IgD-negative memory B cell (primary cell): ENCODE measurements at regions not wholly inside any gene's neighbourhood (a gene's known extent, or its start where the extent isn't known, plus 50 kb on each side); places are given as distances from the start of the nearest gene placed in this dataset.
"Not testable (repeated sequence)": the region's sequence is repeated elsewhere in the genome, so short reads cannot be mapped to it uniquely, and the experiment has no call there.

Experiments
- H3K27ac Mint-ChIP-seq, 3 donors: one replicate each; pipeline ENCODE4 v1.8.0; 2020 to 2022; ENCODE audit warnings: mild to moderate bottlenecking in 3 of 3, mixed read lengths in 3 of 3, moderate library complexity in 1 of 3
- H3K27me3 Mint-ChIP-seq: one replicate; pipeline ENCODE4 v1.8.0; 2021; ENCODE audit warnings: mixed read lengths
- H3K36me3 Mint-ChIP-seq: one replicate; pipeline ENCODE4 v1.8.0; 2020; ENCODE audit warnings: mild to moderate bottlenecking, mixed read lengths
- H3K4me1 Mint-ChIP-seq, 3 donors: one replicate each; pipeline ENCODE4 v1.8.0; 2020 to 2022; ENCODE audit warnings: mixed read lengths in 3 of 3, mild to moderate bottlenecking in 1 of 3
- H3K4me3 Mint-ChIP-seq, 4 donors: one replicate each; pipeline ENCODE4 v1.8.0; 2020 to 2022; ENCODE audit warnings: mild to moderate bottlenecking in 4 of 4, mixed read lengths in 4 of 4, moderate library complexity in 3 of 4
- H3K9me3 Mint-ChIP-seq, 3 donors: one replicate each; pipeline ENCODE4 v1.8.0; 2020 to 2021; ENCODE audit warnings: mixed read lengths in 3 of 3, mild to moderate bottlenecking in 1 of 3

DNA sequence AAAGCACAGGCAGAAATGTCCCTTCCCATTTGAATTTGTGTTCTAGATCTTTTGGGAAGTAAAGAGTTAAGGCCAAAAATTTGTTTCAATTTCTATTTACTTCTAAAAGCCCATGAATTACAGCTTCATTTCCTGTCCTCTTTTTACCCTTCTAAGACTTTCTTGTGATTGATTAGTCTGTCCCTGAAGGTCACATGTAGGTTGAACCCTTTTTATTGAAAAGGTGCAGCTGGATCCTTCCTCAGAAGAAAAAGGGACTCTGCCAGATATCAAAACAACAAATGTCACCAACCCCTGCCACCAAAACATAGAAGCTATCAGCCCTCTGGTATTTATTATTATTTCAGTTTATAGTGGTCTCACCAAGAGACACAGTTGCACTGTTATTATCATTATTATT lies 424.9 kb upstream of the DPP6 start:
- H3K4me3 Mint-ChIP-seq = no peak overlapping the region
- H3K36me3 Mint-ChIP-seq = no peaks in the 10 kb centered on the region
- peaks cover 0 to 15% (median 3%) of the 10 kb centered on the region in 3 donors for H3K9me3 Mint-ChIP-seq
- no peaks in the 10 kb centered on the region for H3K27me3 Mint-ChIP-seq
- H3K4me1 Mint-ChIP-seq = no peaks in the 10 kb centered on the region
- H3K27ac Mint-ChIP-seq = no peak overlapping the region

DNA sequence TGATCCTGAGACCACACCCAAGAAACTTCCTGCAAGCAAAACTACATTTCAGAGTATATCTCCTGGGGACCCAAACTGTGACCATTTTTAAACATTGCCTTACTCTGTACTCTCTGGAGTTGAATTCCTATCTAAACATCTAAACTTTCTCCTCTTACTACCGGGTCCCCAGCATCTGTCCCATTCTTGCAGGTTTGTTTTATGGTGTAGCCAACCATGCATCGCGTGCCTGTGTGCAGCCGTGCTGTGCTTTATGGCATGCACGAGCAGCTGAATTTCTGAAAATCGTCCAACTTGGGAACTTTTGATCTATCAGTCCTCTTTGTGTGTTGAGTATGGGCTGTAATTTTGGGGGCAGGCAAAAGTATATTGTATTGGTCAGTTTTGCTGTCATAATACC lies 423.8 kb upstream of the DPP6 start:
- Mint-ChIP-seq H3K36me3 (no peaks in the 10 kb centered on the region), H3K4me1 (no peaks in the 10 kb centered on the region), H3K27me3 (no peaks in the 10 kb centered on the region), H3K9me3 (peaks cover 2 to 14% (median 3%) of the 10 kb centered on the region in 3 donors), H3K4me3 (no peak overlapping the region), H3K27ac (peak overlapping the region in 1 of 3 donors; percentile 20)

DNA sequence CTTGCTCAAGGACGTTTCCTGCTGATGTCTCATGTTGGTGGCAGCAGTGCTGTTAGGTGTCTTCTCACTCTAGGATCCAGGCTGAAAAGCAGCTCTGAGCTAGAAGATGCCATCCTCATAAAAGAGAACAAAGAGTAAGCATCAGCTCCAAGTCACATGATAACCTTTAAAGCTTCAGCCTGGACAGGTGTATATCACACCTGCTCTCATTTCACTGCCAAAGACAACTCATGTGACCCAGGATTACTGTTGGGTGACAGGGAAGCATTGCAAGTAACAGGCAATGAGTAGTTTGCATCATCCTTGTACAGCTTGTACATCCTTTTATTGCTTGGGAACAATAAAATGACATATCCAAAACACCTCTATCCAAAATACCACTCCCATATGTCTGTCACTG lies 423.4 kb upstream of the DPP6 start:
- no peaks in the 10 kb centered on the region for H3K27me3 Mint-ChIP-seq
- H3K27ac Mint-ChIP-seq = no peak overlapping the region
- peaks cover 2 to 14% (median 3%) of the 10 kb centered on the region in 3 donors for H3K9me3 Mint-ChIP-seq
- H3K4me1 Mint-ChIP-seq = no peaks in the 10 kb centered on the region
- H3K4me3 Mint-ChIP-seq = no peak overlapping the region
- no peaks in the 10 kb centered on the region for H3K36me3 Mint-ChIP-seq

DNA sequence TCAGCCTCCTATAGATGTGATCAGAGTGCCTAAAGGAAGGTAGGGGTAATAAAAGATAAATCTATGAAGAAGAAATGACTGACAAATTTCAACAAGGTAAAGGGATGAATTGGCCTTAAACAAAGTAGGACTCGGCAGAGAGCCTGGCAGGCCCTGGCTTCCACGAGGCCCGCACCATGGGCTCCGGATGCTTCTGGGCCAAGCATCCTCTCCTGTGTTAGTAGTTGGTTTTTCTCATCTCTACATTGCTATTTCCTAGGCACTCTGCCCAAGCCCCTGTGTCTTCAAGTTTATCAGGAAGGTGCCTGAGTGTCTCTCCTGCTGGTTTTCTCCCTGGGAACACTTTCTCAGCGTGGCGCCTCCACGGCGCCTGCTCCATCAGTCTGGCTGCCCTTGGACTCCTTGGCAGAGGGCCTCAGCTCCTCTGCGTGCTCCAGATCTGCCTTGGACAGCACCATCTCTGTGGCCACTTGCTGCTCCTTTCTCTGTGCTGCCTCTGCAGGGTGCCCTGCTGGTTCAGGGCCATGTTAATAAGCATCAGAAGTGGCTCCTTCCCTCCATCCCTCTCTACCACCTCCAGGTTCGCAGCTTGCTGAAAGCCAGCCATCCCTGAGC lies 413.3 kb upstream of the DPP6 start:
- Mint-ChIP-seq H3K27me3 (no peaks in the 10 kb centered on the region), H3K27ac (no peak overlapping the region), H3K9me3 (peaks cover 7 to 10% (median 9%) of the 10 kb centered on the region in 3 donors), H3K4me1 (no peaks in the 10 kb centered on the region), H3K4me3 (no peak overlapping the region), H3K36me3 (no peaks in the 10 kb centered on the region)

DNA sequence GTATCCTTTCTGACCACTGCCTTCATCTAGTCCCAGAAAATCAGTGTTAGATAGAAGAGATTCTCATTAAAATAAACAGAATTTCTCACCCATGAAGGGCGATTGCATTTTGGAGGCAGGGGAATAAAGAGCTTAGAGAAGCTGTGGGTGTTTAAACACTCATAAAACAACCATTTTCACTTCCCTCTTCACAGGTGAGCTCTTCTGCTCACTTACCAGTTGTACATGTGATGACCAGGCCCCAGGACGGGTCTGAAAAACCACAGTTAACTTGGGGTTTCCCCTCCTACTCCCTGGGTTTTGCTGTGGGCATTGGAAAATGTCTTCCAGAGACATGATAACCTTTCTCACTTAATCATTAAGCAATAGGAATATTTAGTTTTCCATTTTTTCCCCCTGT lies 411.6 kb upstream of the DPP6 start:
- peaks cover 7 to 10% (median 8%) of the 10 kb centered on the region in 3 donors for H3K9me3 Mint-ChIP-seq
- H3K36me3 Mint-ChIP-seq = no peaks in the 10 kb centered on the region
- no peaks in the 10 kb centered on the region for H3K27me3 Mint-ChIP-seq
- no peak overlapping the region for H3K27ac Mint-ChIP-seq
- H3K4me3 Mint-ChIP-seq = no peak overlapping the region
- no peaks in the 10 kb centered on the region for H3K4me1 Mint-ChIP-seq

DNA sequence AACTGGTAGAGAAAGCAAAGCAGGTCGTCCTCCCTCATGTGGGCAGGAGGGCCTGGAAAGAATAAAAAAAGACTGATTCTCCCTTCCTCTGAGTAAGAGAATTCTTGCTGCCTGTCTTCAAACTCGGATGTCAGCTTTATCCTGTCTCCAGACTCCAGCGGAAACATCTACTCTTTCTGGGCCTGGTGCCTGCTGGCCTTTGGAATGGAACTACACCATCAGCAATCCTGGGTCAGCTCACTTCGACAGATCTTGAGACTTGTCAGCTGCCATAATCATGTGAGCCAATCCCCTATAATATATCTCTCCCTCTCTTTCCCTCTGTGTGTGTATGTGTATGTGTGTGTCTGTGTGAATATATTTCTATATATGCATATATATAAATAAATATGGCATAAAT lies 411.0 kb upstream of the DPP6 start:
- Mint-ChIP-seq H3K36me3 (no peaks in the 10 kb centered on the region), H3K27me3 (no peaks in the 10 kb centered on the region), H3K27ac (peak overlapping the region in 1 of 3 donors; percentile 8), H3K4me3 (no peak overlapping the region), H3K9me3 (peaks cover 7 to 10% (median 8%) of the 10 kb centered on the region in 3 donors), H3K4me1 (no peaks in the 10 kb centered on the region)

DNA sequence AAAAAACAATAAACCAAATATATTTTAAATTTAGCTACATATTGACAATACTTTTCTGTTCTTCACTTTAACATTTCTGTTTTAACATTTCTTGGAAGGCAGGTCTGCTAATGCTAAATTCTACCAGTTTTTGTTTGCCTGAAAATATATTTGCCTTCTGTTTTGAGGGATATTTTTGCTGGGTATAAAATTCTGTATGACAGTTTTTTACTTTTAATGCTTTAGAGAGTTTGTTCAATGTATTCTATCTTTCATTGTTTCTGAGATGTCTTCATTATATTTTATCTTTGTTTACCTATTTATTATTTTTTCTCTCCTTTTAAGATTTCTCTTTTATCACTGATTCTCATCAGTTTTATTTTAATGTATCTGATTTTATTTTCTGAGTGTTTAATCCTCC lies 409.2 kb upstream of the DPP6 start:
- H3K9me3 Mint-ChIP-seq = peaks cover 4 to 10% (median 5%) of the 10 kb centered on the region in 3 donors
- H3K27ac Mint-ChIP-seq = no peak overlapping the region

DNA sequence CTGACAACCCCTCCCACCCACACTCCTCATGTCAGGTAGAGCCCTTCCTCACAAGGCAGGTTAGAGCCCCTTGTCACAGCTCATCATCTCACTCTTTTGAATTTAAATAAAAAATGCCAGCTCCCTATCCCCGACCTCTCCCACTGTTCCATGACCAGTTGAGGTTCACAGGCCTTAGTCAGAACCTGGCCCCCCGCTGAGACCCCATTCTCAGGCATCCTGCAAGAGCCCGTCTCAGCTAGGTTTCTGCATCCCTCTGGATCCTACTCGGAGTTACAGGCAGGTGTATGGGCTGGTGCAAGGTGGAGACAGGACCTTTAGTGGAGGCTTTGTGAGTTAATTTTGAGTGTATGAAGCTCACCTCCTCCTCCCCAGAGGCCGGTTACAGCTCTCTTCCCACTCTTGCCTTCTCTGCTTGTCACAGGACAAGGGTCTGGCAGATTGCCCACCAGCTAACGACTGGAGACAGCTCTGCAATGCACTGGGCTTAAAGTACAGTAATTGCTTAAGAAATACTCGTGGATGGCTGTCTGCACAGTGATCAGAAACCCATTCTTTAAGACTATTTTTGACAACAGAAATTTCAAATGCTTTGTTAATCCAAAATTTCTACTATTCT lies 394.9 kb upstream of the DPP6 start:
- Mint-ChIP-seq H3K4me3 (no peak overlapping the region), H3K27ac (no peak overlapping the region), H3K4me1 (no peaks in the 10 kb centered on the region), H3K36me3 (no peaks in the 10 kb centered on the region), H3K27me3 (no peaks in the 10 kb centered on the region), H3K9me3 (peaks cover 0 to 11% (median 0%) of the 10 kb centered on the region in 3 donors)

More for the DNA sequence above, 409.2 kb upstream of the DPP6 start:
- Mint-ChIP-seq H3K36me3 (no peaks in the 10 kb centered on the region), H3K4me3 (no peak overlapping the region), H3K27me3 (no peaks in the 10 kb centered on the region), H3K4me1 (no peaks in the 10 kb centered on the region)

DNA sequence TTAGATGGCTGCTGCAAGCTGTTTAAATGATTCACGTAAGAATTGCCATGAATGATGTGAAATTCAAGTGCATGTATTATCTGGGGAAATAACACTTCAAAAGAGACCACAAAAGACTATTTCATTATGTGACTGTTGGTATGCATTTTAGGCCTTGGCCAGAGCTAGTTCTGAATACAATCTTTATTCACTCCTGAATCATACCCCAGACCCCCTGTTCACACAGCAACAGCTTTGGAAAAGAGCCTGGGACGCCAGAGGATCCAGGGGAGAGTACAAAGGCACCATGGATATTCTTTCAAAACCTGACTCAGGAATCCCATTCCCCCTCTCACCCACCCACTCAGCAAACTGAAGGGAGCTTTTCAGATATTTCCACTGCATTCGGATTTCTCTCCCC lies 377.1 kb upstream of the DPP6 start:
- Mint-ChIP-seq H3K9me3 (peaks cover 3% of the 10 kb centered on the region in 3 donors), H3K4me3 (no peak overlapping the region), H3K36me3 (no peaks in the 10 kb centered on the region), H3K27me3 (no peaks in the 10 kb centered on the region), H3K27ac (no peak overlapping the region), H3K4me1 (no peaks in the 10 kb centered on the region)

DNA sequence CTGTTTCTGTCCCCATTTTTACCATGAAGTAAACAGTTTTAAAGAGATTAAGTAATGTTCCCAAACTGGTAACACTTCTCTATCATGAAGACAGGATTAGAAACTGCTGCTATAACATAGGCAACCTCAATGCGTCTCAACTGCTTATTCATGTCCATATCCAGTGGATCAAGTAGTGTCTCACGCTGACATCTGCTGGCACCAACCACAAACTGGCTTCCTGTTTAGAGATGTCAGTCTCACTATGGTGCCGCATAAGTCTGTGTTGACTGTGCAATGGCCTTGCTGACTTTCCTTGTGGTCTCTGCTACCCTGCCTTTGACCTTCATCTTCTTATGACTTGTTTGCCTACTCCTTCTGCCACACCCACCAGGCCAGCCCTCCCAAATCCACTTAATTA lies 369.6 kb upstream of the DPP6 start:
- Mint-ChIP-seq H3K4me3 (no peak overlapping the region), H3K9me3 (peaks cover 0 to 11% (median 2%) of the 10 kb centered on the region in 3 donors), H3K27me3 (no peaks in the 10 kb centered on the region), H3K4me1 (no peaks in the 10 kb centered on the region), H3K27ac (no peak overlapping the region), H3K36me3 (no peaks in the 10 kb centered on the region)

DNA sequence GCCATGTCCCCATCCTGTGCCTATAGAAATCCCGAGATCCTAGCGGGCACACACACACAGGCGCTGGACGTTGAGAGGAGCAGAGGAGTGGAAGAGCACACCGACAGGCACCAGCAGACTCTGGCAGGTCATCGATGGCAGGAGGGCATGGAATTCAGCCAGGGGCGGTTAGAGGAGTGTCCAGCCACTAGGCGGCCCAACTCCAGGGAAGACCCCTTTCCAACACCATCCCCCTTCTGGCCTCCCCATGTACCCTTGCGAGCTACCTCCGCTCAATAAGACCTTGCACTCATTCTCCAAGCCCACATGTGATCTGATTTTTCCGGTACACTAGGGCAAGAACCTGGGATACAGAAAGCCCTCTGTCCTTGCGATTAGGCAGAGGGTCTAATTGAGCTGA lies 356.0 kb upstream of the DPP6 start:
- Mint-ChIP-seq H3K9me3 (peaks cover 0 to 6% (median 0%) of the 10 kb centered on the region in 3 donors), H3K4me3 (no peak overlapping the region), H3K36me3 (peaks cover 2% of the 10 kb centered on the region), H3K27me3 (no peaks in the 10 kb centered on the region), H3K27ac (no peak overlapping the region), H3K4me1 (no peaks in the 10 kb centered on the region)

DNA sequence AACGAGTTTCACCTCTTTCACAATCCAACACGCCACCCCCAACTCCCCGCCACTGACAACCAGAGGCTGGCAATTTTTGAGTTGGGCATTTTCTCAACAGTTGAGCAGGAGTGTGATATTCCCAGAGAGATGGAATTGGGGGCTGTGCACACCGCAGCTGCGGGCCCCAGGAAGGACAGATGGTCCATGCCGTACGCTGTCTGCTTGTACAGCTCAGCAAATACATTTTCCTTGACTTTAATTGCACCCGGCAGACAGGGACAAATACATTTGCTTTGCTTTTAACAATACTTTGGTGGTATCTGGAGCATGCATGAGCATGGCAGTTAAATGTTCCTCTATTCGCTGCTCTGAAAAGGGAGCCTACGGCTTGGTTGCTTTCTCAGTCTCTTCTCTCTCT lies 354.2 kb upstream of the DPP6 start:
- H3K4me3 Mint-ChIP-seq = no peak overlapping the region
- H3K27ac Mint-ChIP-seq = no peak overlapping the region
- H3K4me1 Mint-ChIP-seq = no peaks in the 10 kb centered on the region
- peaks cover 0 to 11% (median 2%) of the 10 kb centered on the region in 3 donors for H3K9me3 Mint-ChIP-seq
- peaks cover 2% of the 10 kb centered on the region for H3K36me3 Mint-ChIP-seq
- H3K27me3 Mint-ChIP-seq = no peaks in the 10 kb centered on the region

DNA sequence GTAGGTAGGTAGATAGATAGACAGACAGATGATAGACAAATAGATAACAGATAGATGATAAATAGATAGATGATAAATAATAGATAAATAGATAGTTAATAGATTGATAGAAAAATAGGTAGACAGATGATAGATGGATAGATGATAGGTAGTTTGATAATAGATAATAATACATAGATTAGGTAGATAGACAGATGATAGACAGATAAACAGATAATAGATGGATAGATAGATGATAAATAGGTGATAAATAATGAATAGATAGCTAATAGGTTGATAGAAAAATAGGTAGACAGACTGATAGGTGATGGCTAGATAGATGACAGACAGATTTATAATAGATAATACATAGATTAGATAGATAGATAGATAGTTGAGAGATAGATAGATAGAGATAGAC lies 350.5 kb upstream of the DPP6 start:
- no peaks in the 10 kb centered on the region for H3K4me1 Mint-ChIP-seq
- H3K4me3 Mint-ChIP-seq = no peak overlapping the region
- no peak overlapping the region for H3K27ac Mint-ChIP-seq
- peaks cover 1% of the 10 kb centered on the region for H3K36me3 Mint-ChIP-seq
- H3K27me3 Mint-ChIP-seq = no peaks in the 10 kb centered on the region
- H3K9me3 Mint-ChIP-seq = peaks cover 0 to 6% (median 2%) of the 10 kb centered on the region in 3 donors

DNA sequence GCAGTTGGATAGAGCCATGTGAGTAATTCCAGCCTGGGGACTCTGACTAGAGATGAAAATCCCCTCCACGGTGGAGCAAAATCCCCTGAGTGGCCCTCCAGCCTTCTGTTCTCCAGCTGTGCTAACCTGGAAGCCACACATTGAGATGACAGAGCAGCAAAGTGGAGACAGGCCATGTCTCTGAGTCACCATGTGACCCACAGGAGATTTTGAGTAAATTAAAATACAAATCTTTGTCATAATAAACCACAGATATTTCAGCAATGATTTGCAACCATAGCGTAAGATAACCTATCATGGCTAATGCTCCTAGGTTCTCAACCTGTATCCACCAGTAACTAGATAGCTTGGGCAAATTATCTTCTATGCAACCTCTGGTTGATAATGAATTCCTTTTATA lies 328.3 kb upstream of the DPP6 start:
- H3K4me1 Mint-ChIP-seq, H3K36me3 Mint-ChIP-seq, H3K9me3 Mint-ChIP-seq, H3K27me3 Mint-ChIP-seq, H3K4me3 Mint-ChIP-seq, H3K27ac Mint-ChIP-seq: not testable (repeated sequence)

DNA sequence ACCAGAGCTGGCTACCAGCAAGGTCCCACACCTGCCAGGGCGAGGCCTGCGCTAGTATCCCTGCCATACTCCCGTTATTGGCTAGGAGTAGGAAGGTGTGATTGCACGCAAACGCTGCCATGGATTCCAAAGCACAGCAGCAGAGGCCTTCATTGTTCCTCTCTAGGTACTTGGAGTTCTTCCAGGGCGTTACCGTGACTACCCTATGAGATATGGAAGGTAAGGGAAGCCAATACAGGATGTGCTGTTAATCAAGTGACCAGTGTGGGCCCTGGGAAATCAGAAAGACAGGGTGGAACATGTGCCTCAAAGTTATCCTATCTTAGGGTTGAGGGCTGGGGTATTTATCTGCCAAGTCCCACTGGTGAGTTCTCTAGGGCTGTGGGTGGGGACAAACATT lies 320.7 kb upstream of the DPP6 start:
- H3K4me3 Mint-ChIP-seq, H3K27me3 Mint-ChIP-seq, H3K9me3 Mint-ChIP-seq, H3K4me1 Mint-ChIP-seq, H3K36me3 Mint-ChIP-seq, H3K27ac Mint-ChIP-seq: not testable (repeated sequence)

DNA sequence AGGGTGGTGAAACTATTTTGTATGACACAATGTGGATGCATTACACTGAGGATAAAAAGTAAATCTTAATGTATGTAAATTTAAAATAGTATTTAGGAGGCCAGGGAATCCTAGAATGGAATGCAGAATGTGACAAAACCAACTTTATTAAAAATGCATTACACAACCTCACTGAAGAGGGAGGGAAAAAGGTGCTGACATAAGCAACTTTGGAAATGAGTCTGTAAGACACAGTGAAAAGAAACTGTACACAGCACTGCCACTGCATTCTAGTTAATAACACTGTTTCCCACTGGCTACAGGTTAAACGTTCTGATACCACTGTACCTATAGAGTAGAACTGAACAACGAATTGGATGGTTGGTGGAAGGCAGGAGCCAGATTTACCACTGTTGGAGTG lies 308.8 kb upstream of the DPP6 start:
- not testable (repeated sequence) for H3K4me3 Mint-ChIP-seq, H3K27ac Mint-ChIP-seq, H3K27me3 Mint-ChIP-seq, H3K9me3 Mint-ChIP-seq, H3K4me1 Mint-ChIP-seq, H3K36me3 Mint-ChIP-seq
